Body of pancreas (tissue), 4 donors: ENCODE measurements at regions not wholly inside any gene's neighbourhood (a gene's known extent, or its start where the extent isn't known, plus 50 kb on each side); places are given as distances from the start of the nearest gene placed in this dataset. TPM values are rescaled to one million over a fixed set of nuclear protein-coding genes. Genes with fewer than 3 reads are reported as not detected.

Experiments
- ATAC-seq: fragments of 150-250 bp; one replicate; pipeline ENCODE4 v1.9.1; 2016
- DNase-seq, 4 donors: peaks; one replicate each; pipeline ENCODE4 v3.0.0-alpha.2; 2019
- H3K27ac ChIP-seq, 4 donors: fragments of 200-600 bp; sonication (generic); 1 replicate in 3 of 4; 2 replicates in 1 of 4; pipeline versions ENCODE4 v1.5.1 to v1.6.1; 2016 to 2019; ENCODE audit warnings: mild to moderate bottlenecking in 1 of 4, mixed read lengths in 1 of 4, moderate library complexity in 1 of 4
- H3K27me3 ChIP-seq, 2 donors: fragments of 200-600 bp; sonication (generic); one replicate each; pipeline ENCODE4 v1.6.0; 2016; ENCODE audit warnings: mild to moderate bottlenecking in 1 of 2
- H3K36me3 ChIP-seq, 2 donors: fragments of 200-600 bp; sonication (generic); replicated peaks in 1 of 2; 2 replicates each; pipeline ENCODE4 v1.5.1; 2016; ENCODE audit warnings: low read depth in 2 of 2; ENCODE audit not compliant: insufficient read depth in 1 of 2
- H3K4me1 ChIP-seq: fragments of 200-600 bp; sonication (generic); one replicate; pipeline ENCODE4 v1.6.0; 2016
- H3K4me3 ChIP-seq, 2 donors: fragments of 200-600 bp; sonication (generic); 1 replicate in 1 of 2; 2 replicates in 1 of 2; pipeline ENCODE4 v1.5.1; 2016 to 2019
- H3K9me3 ChIP-seq, 3 donors: fragments of 200-600 bp; sonication (generic); 1 replicate in 2 of 3; 2 replicates in 1 of 3; pipeline ENCODE4 v1.5.1; 2016
- CTCF ChIP-seq, 7 experiments: fragments of 450-650 bp in 4 of 7; fragments of 200-600 bp in 3 of 7; sonication (generic) in 3 of 7; IDR thresholded peaks; one replicate each; pipeline ENCODE4 v1.5.1; 2016 to 2019; ENCODE audit warnings: antibody characterized with exemption in 7 of 7
- POLR2A ChIP-seq, 3 donors: fragments of 450-650 bp; IDR thresholded peaks; one replicate each; pipeline ENCODE4 v1.6.1; 2016; ENCODE audit warnings: antibody characterized with exemption in 3 of 3, mild to moderate bottlenecking in 2 of 3
- WGBS, 2 donors: methylation state at CpG; one replicate each; pipeline ENCODE4 v1.1.5; 2017; 5-methylcytosine and 5-hydroxymethylcytosine counted together
- intact Hi-C: fragments of 100-400 bp; cut with DNase I; formaldehyde crosslinking; loops from one replicate; pipeline ENCODE4 v1.15.1; 2023
- small RNA-seq: library from RNA; depleted of rRNA; stranded (forward); fragments of <200 nt; gene quantifications from one replicate; pipeline ENCODE3, GENCODE V24; 2016

DNA sequence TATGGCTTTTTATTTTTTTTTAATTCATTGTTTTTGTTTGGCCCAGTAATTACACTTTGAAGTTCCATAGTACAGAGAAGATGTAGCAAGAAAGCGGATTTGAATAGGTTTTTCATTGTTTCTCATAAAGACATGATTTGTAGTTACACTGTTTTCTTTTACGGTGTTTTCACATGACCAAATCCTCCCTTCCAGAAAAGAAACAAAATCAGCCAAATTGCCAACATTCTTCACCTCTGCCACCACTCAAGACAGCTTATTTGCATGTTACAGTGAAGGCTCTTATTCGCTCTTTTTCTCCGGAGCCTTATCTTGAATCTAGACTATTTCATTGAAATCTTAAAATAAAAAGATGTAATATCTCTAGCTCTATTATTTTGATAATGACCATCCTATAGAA is 50.9 kb upstream of the KCNH5 start:
- intact Hi-C loops = no loop called here
- Histone ChIP-seq H3K9me3 (no peaks in the 10 kb centered on the region), H3K4me3 (no peak overlapping the region), H3K4me1 (no peaks in the 10 kb centered on the region), H3K27me3 (no peaks in the 10 kb centered on the region), H3K36me3 (no peaks in the 10 kb centered on the region), H3K27ac (no peak overlapping the region)
- TF ChIP-seq POLR2A (IDR thresholded peaks at IDR 0.05) = no peak
- TF ChIP-seq CTCF (IDR thresholded peaks at IDR 0.05) = no peak
- ATAC-seq (no peak), DNase-seq (no peak)
- 68 to 69% methylated on average over 4 of the region's 4 CpGs for WGBS, 2 donors

Small RNA genes in the stretch of these regions (small RNA-seq; reads per million reads assigned to genes)
- gene PARP1P2 = not detected
